ENCODE measurements at regions not wholly inside any gene's neighbourhood (a gene's known extent, or its start where the extent isn't known, plus 50 kb on each side); places are given as distances from the start of the nearest gene placed in this dataset.
"Not testable (repeated sequence)": the region's sequence is repeated elsewhere in the genome, so short reads cannot be mapped to it uniquely, and the experiment has no call there.

- DNase-seq (ENCODE audit: low read depth in 2 of 2) = no peak
These were observed 284.3 kb downstream of the RWDD3 start for GRCh38 chr1:95518310-95518709.

GRCh38 chr1:95520390-95520789 is 286.4 kb downstream of the RWDD3 start:
- DNase-seq (ENCODE audit: low read depth in 2 of 2) = no peak

GRCh38 chr1:95532335-95532734 is 298.3 kb downstream of the RWDD3 start:
- DNase-seq (ENCODE audit: low read depth in 2 of 2) = no peak

- DNase-seq (ENCODE audit: low read depth in 2 of 2) = no peak
These were observed 301.0 kb downstream of the RWDD3 start for GRCh38 chr1:95534985-95535384.

GRCh38 chr1:95535614-95536013 is 301.6 kb downstream of the RWDD3 start:
- DNase-seq (ENCODE audit: low read depth in 2 of 2) = no peak

- DNase-seq (ENCODE audit: low read depth in 2 of 2) = no peak
These were observed 302.5 kb downstream of the RWDD3 start for GRCh38 chr1:95536501-95536900.

- DNase-seq (ENCODE audit: low read depth in 2 of 2) = no peak
These were observed 303.2 kb downstream of the RWDD3 start for GRCh38 chr1:95537176-95537575.

- not testable (repeated sequence) for DNase-seq (ENCODE audit: low read depth in 2 of 2)
These were observed 304.2 kb downstream of the RWDD3 start for GRCh38 chr1:95538242-95538641.

- DNase-seq (ENCODE audit: low read depth in 2 of 2) = no peak
These were observed 308.9 kb downstream of the RWDD3 start for GRCh38 chr1:95542936-95543335.

- DNase-seq (ENCODE audit: low read depth in 2 of 2) = no peak
These were observed 313.0 kb downstream of the RWDD3 start for GRCh38 chr1:95547005-95547404.

- no peak for DNase-seq (ENCODE audit: low read depth in 2 of 2)
These were observed 314.2 kb downstream of the RWDD3 start for GRCh38 chr1:95548211-95548610.

- no peak for DNase-seq (ENCODE audit: low read depth in 2 of 2)
These were observed 317.2 kb downstream of the RWDD3 start for GRCh38 chr1:95551201-95551600.

- no peak for DNase-seq (ENCODE audit: low read depth in 2 of 2)
These were observed 319.6 kb downstream of the RWDD3 start for GRCh38 chr1:95553595-95553994.

GRCh38 chr1:95554408-95554807 is 320.4 kb downstream of the RWDD3 start:
- no peak for DNase-seq (ENCODE audit: low read depth in 2 of 2)

- no peak for DNase-seq (ENCODE audit: low read depth in 2 of 2)
These were observed 324.8 kb downstream of the RWDD3 start for GRCh38 chr1:95558791-95559190.

- DNase-seq (ENCODE audit: low read depth in 2 of 2) = no peak
These were observed 327.3 kb downstream of the RWDD3 start for GRCh38 chr1:95561346-95561745.

GRCh38 chr1:95562230-95562629 is 328.2 kb downstream of the RWDD3 start:
- no peak for DNase-seq (ENCODE audit: low read depth in 2 of 2)

GRCh38 chr1:95572002-95572401 is 338.0 kb downstream of the RWDD3 start:
- no peak for DNase-seq (ENCODE audit: low read depth in 2 of 2)

- DNase-seq (ENCODE audit: low read depth in 2 of 2) = no peak
These were observed 339.0 kb downstream of the RWDD3 start for GRCh38 chr1:95572962-95573361.

- no peak for DNase-seq (ENCODE audit: low read depth in 2 of 2)
These were observed 341.3 kb downstream of the RWDD3 start for GRCh38 chr1:95575291-95575690.

GRCh38 chr1:95578462-95578861 is 344.5 kb downstream of the RWDD3 start:
- no peak for DNase-seq (ENCODE audit: low read depth in 2 of 2)

GRCh38 chr1:95582191-95582590 is 348.2 kb downstream of the RWDD3 start:
- DNase-seq (ENCODE audit: low read depth in 2 of 2) = no peak

GRCh38 chr1:95582746-95583145 is 348.7 kb downstream of the RWDD3 start:
- no peak for DNase-seq (ENCODE audit: low read depth in 2 of 2)

GRCh38 chr1:95583661-95584210 is 349.7 kb downstream of the RWDD3 start:
- DNase-seq (ENCODE audit: low read depth in 2 of 2) = no peak

Measured in stimulated activated CD4-positive, alpha-beta T cell treated with anti-CD3 and anti-CD28 coated beads, Interleukin-4, amount 100 ng/mL, for 48 hours (primary cell).